HCT116 (cell line): ENCODE measurements at regions not wholly inside any gene's neighbourhood (a gene's known extent, or its start where the extent isn't known, plus 50 kb on each side); places are given as distances from the start of the nearest gene placed in this dataset.

Experiments
- ATAC-seq: fragments of 200-7000 bp; cut with Tn5 transposase; 2 replicates; pipeline ENCODE4 v1.9.1; 2020; ENCODE audit warnings: mild to moderate bottlenecking, moderate library complexity
- BruUV-seq: library from RNA; stranded (reverse); fragments of 400-500 nt; replicated peaks from 2 replicates; lab custom pipeline; 2021; lab: Mats Ljungman, UMichigan
- CTCF ChIA-PET: fragments of 300-600 bp; sonication (Branson Sonifier 250); formaldehyde crosslinking; loops from one replicate; lab custom pipeline; 2021; ENCODE audit warnings: antibody characterized with exemption; lab: Charles Lee
- POLR2A ChIA-PET: fragments of 300-600, 350-600 bp; sonication (Branson Sonifier 250); formaldehyde crosslinking; loops from one replicate; lab custom pipeline; 2021; ENCODE audit warnings: antibody characterized with exemption; lab: Charles Lee
- RAD21 ChIA-PET, 2 experiments: fragments of 300-600 bp; sonication (Branson Sonifier 250); formaldehyde crosslinking; loops; one replicate each; lab custom pipeline; 2023; ENCODE audit warnings: low total read pairs in 2 of 2; ENCODE audit not compliant: uncharacterized antibody in 2 of 2, unreplicated experiment in 2 of 2, low non-redundant PET in 1 of 2; lab: Charles Lee
- DNase-seq: peaks from one replicate; pipeline ENCODE4 v3.0.0-alpha.2; 2010; ENCODE audit warnings: low read depth, low spot score
- H2AFZ ChIP-seq: fragments of 200-600 bp; shearing (Covaris generic), sonication (generic); 2 replicates; pipeline ENCODE4 v1.6.1; 2017; ENCODE audit warnings: low read depth, mixed run types, mixed read lengths, antibody characterized with exemption, low read length; ENCODE audit not compliant: poor library complexity, severe bottlenecking
- H3K27ac ChIP-seq: 2 replicates; pipeline ENCODE4 v1.5.1; 2012; ENCODE audit warnings: low read depth, low read length
- H3K27me3 ChIP-seq: fragments of 200-600 bp; sonication (generic); 2 replicates; pipeline ENCODE4 v1.6.1; 2016; ENCODE audit warnings: mixed run types, low read length, mixed read lengths; ENCODE audit not compliant: insufficient read depth
- H3K36me3 ChIP-seq, 2 experiments: fragments of 200-500 bp in 1 of 2; fragments of 200-600 bp in 1 of 2; sonication (Bioruptor generic) in 1 of 2; sonication (generic) in 1 of 2; 2 replicates each; pipeline versions ENCODE4 v1.5.1 to v1.6.1; 2014 to 2016; ENCODE audit warnings: low read length in 2 of 2, inconsistent platforms in 1 of 2, mixed read lengths in 1 of 2, mixed run types in 1 of 2; ENCODE audit not compliant: insufficient read depth in 2 of 2, control insufficient read depth in 1 of 2
- H3K4me1 ChIP-seq, 2 experiments: fragments of 200-600 bp in 1 of 2; sonication (generic) in 1 of 2; 2 replicates each; pipeline versions ENCODE4 v1.5.1 to v1.6.1; 2012 to 2017; ENCODE audit warnings: low read length in 2 of 2, inconsistent platforms in 1 of 2, mild to moderate bottlenecking in 1 of 2, mixed read lengths in 1 of 2, mixed run types in 1 of 2, moderate library complexity in 1 of 2; ENCODE audit not compliant: insufficient read depth in 2 of 2, control insufficient read depth in 1 of 2
- H3K4me2 ChIP-seq: fragments of 200-600 bp; sonication (generic); 2 replicates; pipeline ENCODE4 v1.6.1; 2017; ENCODE audit warnings: mixed run types, low read length, mixed read lengths
- H3K4me3 ChIP-seq, 2 experiments: fragments of 200-600 bp in 1 of 2; sonication (generic) in 1 of 2; replicated peaks in 1 of 2; 2 replicates each; pipeline ENCODE4 v1.5.1; 2011 to 2016; ENCODE audit warnings: low read length in 2 of 2, control low read depth in 1 of 2, low read depth in 1 of 2, mild to moderate bottlenecking in 1 of 2, mixed read lengths in 1 of 2, mixed run types in 1 of 2
- H3K79me2 ChIP-seq: fragments of 200-600 bp; sonication (generic); 2 replicates; pipeline ENCODE4 v1.6.1; 2017; ENCODE audit warnings: mild to moderate bottlenecking, mixed run types, low read length, moderate library complexity, mixed read lengths; ENCODE audit not compliant: insufficient read depth
- H3K9ac ChIP-seq: fragments of 200-600 bp; sonication (generic); 2 replicates; pipeline ENCODE4 v1.6.1; 2016; ENCODE audit warnings: low read length, mixed read lengths
- H3K9me2 ChIP-seq: fragments of 200-600 bp; sonication (generic), shearing (Covaris generic); 2 replicates; pipeline ENCODE4 v1.6.1; 2017; ENCODE audit warnings: mixed run types, mild to moderate bottlenecking, moderate library complexity; ENCODE audit not compliant: insufficient read depth
- H3K9me3 ChIP-seq, 2 experiments: fragments of 200-500 bp in 1 of 2; fragments of 200-600 bp in 1 of 2; sonication (Bioruptor generic) in 1 of 2; sonication (generic) in 1 of 2; 2 replicates each; pipeline ENCODE4 v1.6.1; 2014 to 2017; ENCODE audit warnings: low read length in 2 of 2, mixed read lengths in 2 of 2, inconsistent platforms in 1 of 2, low read depth in 1 of 2, mild to moderate bottlenecking in 1 of 2, mixed run types in 1 of 2, moderate library complexity in 1 of 2; ENCODE audit not compliant: control insufficient read depth in 1 of 2, insufficient read depth in 1 of 2
- H4K20me1 ChIP-seq: fragments of 200-600 bp; sonication (generic), shearing (Covaris generic); 2 replicates; pipeline ENCODE4 v1.6.1; 2017; ENCODE audit warnings: mixed run types, mild to moderate bottlenecking, moderate library complexity; ENCODE audit not compliant: insufficient read depth
- EGR1 ChIP-seq: IDR thresholded peaks from 2 replicates; pipeline ENCODE4 v1.6.1; 2012; ENCODE audit warnings: low read depth
- REST ChIP-seq: IDR thresholded peaks from 2 replicates; pipeline ENCODE4 v1.6.1; 2012; ENCODE audit warnings: low read depth
- SRF ChIP-seq: IDR thresholded peaks from 2 replicates; pipeline ENCODE4 v1.6.1; 2012; ENCODE audit warnings: low read depth
- intact Hi-C: fragments of 100-400 bp; cut with micrococcal nuclease; formaldehyde crosslinking; loops from 2 replicates; pipeline ENCODE4 v1.10.0; 2022

GRCh38 chr20:23152308-23152892, 66.3 kb upstream of the CD93 start (continued):
- no peak for TF ChIP-seq SRF
- TF ChIP-seq EGR1 = no peak

- H3K27me3 ChIP-seq = no peaks in the 10 kb centered on the region
- H3K4me2 ChIP-seq = no peak overlapping the region
- no peak overlapping the region for H3K4me3 ChIP-seq
- no TSS peak for BruUV-seq
- no peaks in the 10 kb centered on the region for H3K79me2 ChIP-seq
- intact Hi-C loops = loop anchor here (10.0 kb wide), 1 partner anchor 777 kb away; no protein-coding TSS in a partner anchor
- CTCF ChIA-PET = interaction anchor here (1.6 kb wide), 1 partner anchor 49 kb away, joined by 3 read pairs; no protein-coding TSS in a partner anchor
- TF ChIP-seq REST (no peak), SRF (no peak)
- no peaks in the 10 kb centered on the region for H3K9me2 ChIP-seq
- H3K27ac ChIP-seq = no peak overlapping the region
- RAD21 ChIA-PET = no interaction called here
- no peak overlapping the region for H2AFZ ChIP-seq
- no peaks in the 10 kb centered on the region for H4K20me1 ChIP-seq
- ATAC-seq (no peak), DNase-seq (no peak)
- peaks cover 32 to 86% of the 10 kb centered on the region in 2 experiments for H3K4me1 ChIP-seq
- POLR2A ChIA-PET = no interaction called here
- no peaks in the 10 kb centered on the region for H3K36me3 ChIP-seq
- no peaks in the 10 kb centered on the region for H3K9me3 ChIP-seq
- H3K9ac ChIP-seq = no peak overlapping the region
These were observed 65.8 kb upstream of the CD93 start for GRCh38 chr20:23151885-23152284.
